Activated CD8-positive, alpha-beta T cell treated with anti-CD3 and anti-CD28 coated beads for 36 hours (primary cell): ENCODE measurements at regions not wholly inside any gene's neighbourhood (a gene's known extent, or its start where the extent isn't known, plus 50 kb on each side); places are given as distances from the start of the nearest gene placed in this dataset.

Experiments
- ATAC-seq: fragments of 200-7000 bp; cut with Tn5 transposase; one replicate; pipeline ENCODE4 v1.10.0; 2021; ENCODE audit warnings: mild to moderate bottlenecking, moderate library complexity
- CTCF ChIA-PET: fragments of 350-600 bp; sonication (Branson Sonifier 250); formaldehyde crosslinking; loops from one replicate; lab custom pipeline; 2021; ENCODE audit warnings: antibody characterized with exemption; lab: Charles Lee
- POLR2A ChIA-PET: fragments of 350-600 bp; sonication (Branson Sonifier 250); formaldehyde crosslinking; loops from one replicate; lab custom pipeline; 2021; ENCODE audit warnings: antibody characterized with exemption; lab: Charles Lee
- DNase-seq: peaks from one replicate; pipeline ENCODE4 v3.0.0-alpha.2; 2020
- H3K27ac Mint-ChIP-seq: one replicate; pipeline ENCODE4 v1.8.0; 2021; ENCODE audit warnings: mild to moderate bottlenecking, mixed read lengths
- H3K27me3 Mint-ChIP-seq: one replicate; pipeline ENCODE4 v1.8.0; 2021; ENCODE audit warnings: mixed read lengths
- H3K36me3 Mint-ChIP-seq: one replicate; pipeline ENCODE4 v1.8.0; 2021; ENCODE audit warnings: low read depth, mixed read lengths
- H3K4me1 Mint-ChIP-seq: one replicate; pipeline ENCODE4 v1.8.0; 2021; ENCODE audit warnings: low read depth, mixed read lengths
- H3K4me3 Mint-ChIP-seq: one replicate; pipeline ENCODE4 v1.8.0; 2021; ENCODE audit warnings: mild to moderate bottlenecking, moderate library complexity, mixed read lengths
- H3K9me3 Mint-ChIP-seq: one replicate; pipeline ENCODE4 v1.8.0; 2021; ENCODE audit warnings: mixed read lengths
- intact Hi-C: fragments of 100-400 bp; cut with micrococcal nuclease; formaldehyde crosslinking; loops from one replicate; pipeline ENCODE4 v1.10.0; 2022
- TF ChIP-seq, protein P1 (sequence below): fragments of 200-600 bp; IDR thresholded peaks from one replicate; pipeline ENCODE4 v1.8.0; 2022; ENCODE audit warnings: antibody characterized with exemption, mild to moderate bottlenecking

DNA sequence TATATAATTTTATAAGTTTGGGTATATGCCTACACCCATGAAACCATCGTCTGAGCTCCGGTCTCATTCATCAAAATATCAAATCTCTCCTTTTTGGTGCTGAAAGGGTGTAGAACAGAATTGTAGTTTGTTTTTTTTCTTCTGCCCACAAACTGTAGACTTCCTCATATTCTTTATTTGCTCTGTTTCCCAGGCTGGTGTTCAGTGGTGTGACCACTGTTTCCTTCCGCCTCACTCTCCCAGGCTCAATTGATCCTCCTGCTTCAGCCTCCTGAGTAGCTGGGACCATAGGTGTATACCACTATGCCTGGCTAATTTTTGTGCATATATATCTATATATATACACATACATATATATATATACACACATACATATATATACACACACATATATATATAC is 139.6 kb upstream of the HCRTR2 start:
- POLR2A ChIA-PET = no interaction called here
- CTCF ChIA-PET = no interaction called here
- Mint-ChIP-seq H3K4me3 (no peak overlapping the region), H3K9me3 (peaks cover 5% of the 10 kb centered on the region), H3K4me1 (no peaks in the 10 kb centered on the region), H3K27me3 (no peaks in the 10 kb centered on the region), H3K27ac (no peak overlapping the region), H3K36me3 (no peaks in the 10 kb centered on the region)
- intact Hi-C loops = no loop called here
- TF ChIP-seq, protein P1, sequence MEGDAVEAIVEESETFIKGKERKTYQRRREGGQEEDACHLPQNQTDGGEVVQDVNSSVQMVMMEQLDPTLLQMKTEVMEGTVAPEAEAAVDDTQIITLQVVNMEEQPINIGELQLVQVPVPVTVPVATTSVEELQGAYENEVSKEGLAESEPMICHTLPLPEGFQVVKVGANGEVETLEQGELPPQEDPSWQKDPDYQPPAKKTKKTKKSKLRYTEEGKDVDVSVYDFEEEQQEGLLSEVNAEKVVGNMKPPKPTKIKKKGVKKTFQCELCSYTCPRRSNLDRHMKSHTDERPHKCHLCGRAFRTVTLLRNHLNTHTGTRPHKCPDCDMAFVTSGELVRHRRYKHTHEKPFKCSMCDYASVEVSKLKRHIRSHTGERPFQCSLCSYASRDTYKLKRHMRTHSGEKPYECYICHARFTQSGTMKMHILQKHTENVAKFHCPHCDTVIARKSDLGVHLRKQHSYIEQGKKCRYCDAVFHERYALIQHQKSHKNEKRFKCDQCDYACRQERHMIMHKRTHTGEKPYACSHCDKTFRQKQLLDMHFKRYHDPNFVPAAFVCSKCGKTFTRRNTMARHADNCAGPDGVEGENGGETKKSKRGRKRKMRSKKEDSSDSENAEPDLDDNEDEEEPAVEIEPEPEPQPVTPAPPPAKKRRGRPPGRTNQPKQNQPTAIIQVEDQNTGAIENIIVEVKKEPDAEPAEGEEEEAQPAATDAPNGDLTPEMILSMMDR = no peak
- no peak for DNase-seq
- no peak for ATAC-seq

GRCh38 chr6:55040102-55040848 is 134.0 kb upstream of the HCRTR2 start:
- POLR2A ChIA-PET = no interaction called here
- no peak for ATAC-seq
- TF ChIP-seq, protein P1 = no peak
- H3K27ac Mint-ChIP-seq = no peak overlapping the region
- H3K36me3 Mint-ChIP-seq = no peaks in the 10 kb centered on the region
- CTCF ChIA-PET = no interaction called here
- H3K4me3 Mint-ChIP-seq = no peak overlapping the region
- H3K9me3 Mint-ChIP-seq = peaks cover 9% of the 10 kb centered on the region
- DNase-seq = no peak
- no peaks in the 10 kb centered on the region for H3K27me3 Mint-ChIP-seq
- intact Hi-C loops = no loop called here
- no peaks in the 10 kb centered on the region for H3K4me1 Mint-ChIP-seq

- DNase-seq (no peak), ATAC-seq (no peak)
- CTCF ChIA-PET = no interaction called here
These were observed 127.4 kb upstream of the HCRTR2 start for GRCh38 chr6:55046869-55047422.

GRCh38 chr6:55047451-55048044 is 126.8 kb upstream of the HCRTR2 start:
- peaks cover 4% of the 10 kb centered on the region for H3K9me3 Mint-ChIP-seq
- H3K4me3 Mint-ChIP-seq = no peak overlapping the region
- CTCF ChIA-PET = no interaction called here
- no peaks in the 10 kb centered on the region for H3K27me3 Mint-ChIP-seq
- no peaks in the 10 kb centered on the region for H3K36me3 Mint-ChIP-seq
- ATAC-seq (no peak), DNase-seq (no peak)
- TF ChIP-seq, protein P1 = no peak
- POLR2A ChIA-PET = no interaction called here
- intact Hi-C loops = no loop called here
- no peaks in the 10 kb centered on the region for H3K4me1 Mint-ChIP-seq
- no peak overlapping the region for H3K27ac Mint-ChIP-seq

More at GRCh38 chr6:55046869-55047422, 127.4 kb upstream of the HCRTR2 start:
- no peak overlapping the region for H3K4me3 Mint-ChIP-seq
- POLR2A ChIA-PET = no interaction called here
- TF ChIP-seq, protein P1 = no peak
- H3K27ac Mint-ChIP-seq = no peak overlapping the region
- peaks cover 4% of the 10 kb centered on the region for H3K9me3 Mint-ChIP-seq
- H3K36me3 Mint-ChIP-seq = no peaks in the 10 kb centered on the region
- intact Hi-C loops = no loop called here
- no peaks in the 10 kb centered on the region for H3K27me3 Mint-ChIP-seq
- H3K4me1 Mint-ChIP-seq = no peaks in the 10 kb centered on the region

DNA sequence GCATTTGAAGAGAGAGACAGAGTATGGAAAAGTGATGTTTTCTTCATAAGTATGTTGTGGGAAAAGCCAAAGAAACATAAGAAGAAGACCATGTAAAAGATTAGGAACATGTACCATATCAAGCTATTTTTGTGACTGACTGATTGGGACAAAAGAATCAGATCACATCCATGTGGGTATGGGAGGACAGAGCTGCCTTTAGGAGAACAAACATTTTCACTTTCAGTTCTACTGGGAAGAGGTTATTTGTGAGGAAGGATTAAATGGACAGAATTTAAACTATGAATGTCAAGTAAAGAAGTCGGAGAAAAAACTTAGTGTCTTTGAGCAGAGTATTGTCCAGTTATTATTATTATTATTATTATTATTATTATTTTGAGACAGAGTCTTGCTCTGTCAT is 124.4 kb upstream of the HCRTR2 start:
- no peak overlapping the region for H3K4me3 Mint-ChIP-seq

More for the DNA sequence above, 124.4 kb upstream of the HCRTR2 start:
- Mint-ChIP-seq H3K4me1 (no peaks in the 10 kb centered on the region), H3K27me3 (no peaks in the 10 kb centered on the region), H3K36me3 (no peaks in the 10 kb centered on the region), H3K27ac (no peak overlapping the region), H3K9me3 (peaks cover 2% of the 10 kb centered on the region)
- POLR2A ChIA-PET = no interaction called here
- intact Hi-C loops = no loop called here
- TF ChIP-seq, protein P1 = no peak
- DNase-seq (no peak), ATAC-seq (no peak)
- CTCF ChIA-PET = no interaction called here
